ENCODE measurements at regions not wholly inside any gene's neighbourhood (a gene's known extent, or its start where the extent isn't known, plus 50 kb on each side); places are given as distances from the start of the nearest gene placed in this dataset.
"Not testable (repeated sequence)": the region's sequence is repeated elsewhere in the genome, so short reads cannot be mapped to it uniquely, and the experiment has no call there.

- DNase-seq (ENCODE audit: low spot score); H3K27me3 ChIP-seq; H4K20me1 ChIP-seq (ENCODE audit: insufficient read depth, poor library complexity, severe bottlenecking); H3K9me2 ChIP-seq (replicated peaks; ENCODE audit: insufficient read depth); H3K79me2 ChIP-seq; H3K4me3 ChIP-seq; H3K4me2 ChIP-seq; H3K27ac ChIP-seq; H2AFZ ChIP-seq; H3K9me3 ChIP-seq (ENCODE audit: low read depth); H3K36me3 ChIP-seq (replicated peaks; ENCODE audit: insufficient read depth, low read depth): not testable (repeated sequence)
- peaks cover 21% of the 10 kb centered on the region for H3K4me1 ChIP-seq (ENCODE audit: insufficient read depth)
- WGBS (ENCODE audit: low lambda C conversion rate, missing lambda C conversion rate), result 87% methylated on average over 14 of the region's 19 CpGs
Measured at GRCh38 chr16:88230967-88231615, 151.7 kb upstream of the ZNF469 start.

- not testable (repeated sequence) for H2AFZ ChIP-seq; DNase-seq (ENCODE audit: low spot score); H3K79me2 ChIP-seq; H3K4me2 ChIP-seq; H3K36me3 ChIP-seq (replicated peaks; ENCODE audit: insufficient read depth, low read depth); H3K9me3 ChIP-seq (ENCODE audit: low read depth); H3K27me3 ChIP-seq; H3K9me2 ChIP-seq (replicated peaks; ENCODE audit: insufficient read depth); H3K4me3 ChIP-seq; H3K27ac ChIP-seq; H4K20me1 ChIP-seq (ENCODE audit: insufficient read depth, poor library complexity, severe bottlenecking)
- WGBS (ENCODE audit: low lambda C conversion rate, missing lambda C conversion rate), result 97% methylated on average over 13 of the region's 13 CpGs
- H3K4me1 ChIP-seq (ENCODE audit: insufficient read depth), result peaks cover 26% of the 10 kb centered on the region
Measured at GRCh38 chr16:88231839-88232238, 150.9 kb upstream of the ZNF469 start.

GRCh38 chr16:88232401-88233258, 150.1 kb upstream of the ZNF469 start:
- H2AFZ ChIP-seq; H3K36me3 ChIP-seq (replicated peaks; ENCODE audit: insufficient read depth, low read depth); DNase-seq (ENCODE audit: low spot score); H3K27me3 ChIP-seq; H3K9me3 ChIP-seq (ENCODE audit: low read depth); H3K4me2 ChIP-seq; H3K27ac ChIP-seq; H3K9me2 ChIP-seq (replicated peaks; ENCODE audit: insufficient read depth); H3K79me2 ChIP-seq; H4K20me1 ChIP-seq (ENCODE audit: insufficient read depth, poor library complexity, severe bottlenecking); H3K4me3 ChIP-seq: not testable (repeated sequence)
- WGBS (ENCODE audit: low lambda C conversion rate, missing lambda C conversion rate), result 88% methylated on average over 31 of the region's 31 CpGs
- H3K4me1 ChIP-seq (ENCODE audit: insufficient read depth), result peaks cover 26% of the 10 kb centered on the region

- H3K27ac ChIP-seq, result peak overlapping the region; percentile 95
- not testable (repeated sequence) for DNase-seq (ENCODE audit: low spot score); H3K4me3 ChIP-seq; H3K79me2 ChIP-seq; H3K4me2 ChIP-seq; H3K27me3 ChIP-seq; H3K36me3 ChIP-seq (replicated peaks; ENCODE audit: insufficient read depth, low read depth); H4K20me1 ChIP-seq (ENCODE audit: insufficient read depth, poor library complexity, severe bottlenecking); H2AFZ ChIP-seq; H3K9me2 ChIP-seq (replicated peaks; ENCODE audit: insufficient read depth); H3K9me3 ChIP-seq (ENCODE audit: low read depth)
- WGBS (ENCODE audit: low lambda C conversion rate, missing lambda C conversion rate), result 66% methylated on average over 23 of the region's 23 CpGs
- peaks cover 33% of the 10 kb centered on the region for H3K4me1 ChIP-seq (ENCODE audit: insufficient read depth)
Measured at GRCh38 chr16:88233621-88234420, 148.9 kb upstream of the ZNF469 start.

GRCh38 chr16:88234421-88235271, 148.1 kb upstream of the ZNF469 start:
- DNase-seq (ENCODE audit: low spot score), result not testable (repeated sequence)
- 63% methylated on average over 35 of the region's 46 CpGs for WGBS (ENCODE audit: low lambda C conversion rate, missing lambda C conversion rate)
- H3K27ac ChIP-seq, result peak overlapping the region; percentile 95

GRCh38 chr16:88235691-88236090, 147.1 kb upstream of the ZNF469 start:
- not testable (repeated sequence) for H3K4me3 ChIP-seq; H4K20me1 ChIP-seq (ENCODE audit: insufficient read depth, poor library complexity, severe bottlenecking); H3K9me3 ChIP-seq (ENCODE audit: low read depth); H3K36me3 ChIP-seq (replicated peaks; ENCODE audit: insufficient read depth, low read depth); H3K27me3 ChIP-seq; H2AFZ ChIP-seq; H3K9me2 ChIP-seq (replicated peaks; ENCODE audit: insufficient read depth); H3K79me2 ChIP-seq
- 75% methylated on average over 6 of the region's 6 CpGs for WGBS (ENCODE audit: low lambda C conversion rate, missing lambda C conversion rate)
- peak; percentile 67 for DNase-seq (ENCODE audit: low spot score)
- Histone ChIP-seq H3K27ac (peak overlapping the region; percentile 95), H3K4me1 (ENCODE audit: insufficient read depth) (peaks cover 33% of the 10 kb centered on the region), H3K4me2 (peak overlapping the region; percentile 0)

More at GRCh38 chr16:88234421-88235271, 148.1 kb upstream of the ZNF469 start:
- not testable (repeated sequence) for H3K79me2 ChIP-seq; H3K27me3 ChIP-seq; H3K4me3 ChIP-seq; H3K9me3 ChIP-seq (ENCODE audit: low read depth); H3K9me2 ChIP-seq (replicated peaks; ENCODE audit: insufficient read depth); H2AFZ ChIP-seq; H4K20me1 ChIP-seq (ENCODE audit: insufficient read depth, poor library complexity, severe bottlenecking); H3K36me3 ChIP-seq (replicated peaks; ENCODE audit: insufficient read depth, low read depth)
- peak overlapping the region; percentile 0 for H3K4me2 ChIP-seq
- H3K4me1 ChIP-seq (ENCODE audit: insufficient read depth), result peaks cover 33% of the 10 kb centered on the region

- peak overlapping the region; percentile 95 for H3K27ac ChIP-seq
- not testable (repeated sequence) for H3K79me2 ChIP-seq; H3K9me3 ChIP-seq (ENCODE audit: low read depth); H3K9me2 ChIP-seq (replicated peaks; ENCODE audit: insufficient read depth); H3K4me2 ChIP-seq; H2AFZ ChIP-seq; H3K27me3 ChIP-seq; H3K4me3 ChIP-seq; H4K20me1 ChIP-seq (ENCODE audit: insufficient read depth, poor library complexity, severe bottlenecking); H3K36me3 ChIP-seq (replicated peaks; ENCODE audit: insufficient read depth, low read depth)
- WGBS (ENCODE audit: low lambda C conversion rate, missing lambda C conversion rate), result 20% methylated on average over 9 of the region's 9 CpGs
- peaks cover 33% of the 10 kb centered on the region for H3K4me1 ChIP-seq (ENCODE audit: insufficient read depth)
- DNase-seq (ENCODE audit: low spot score), result peak; percentile 65
Measured at GRCh38 chr16:88236229-88236628, 146.5 kb upstream of the ZNF469 start.

- not testable (repeated sequence) for H2AFZ ChIP-seq; H3K36me3 ChIP-seq (replicated peaks; ENCODE audit: insufficient read depth, low read depth); H3K27ac ChIP-seq; H3K9me2 ChIP-seq (replicated peaks; ENCODE audit: insufficient read depth); DNase-seq (ENCODE audit: low spot score); H3K4me2 ChIP-seq; H3K79me2 ChIP-seq; H4K20me1 ChIP-seq (ENCODE audit: insufficient read depth, poor library complexity, severe bottlenecking); H3K9me3 ChIP-seq (ENCODE audit: low read depth); H3K4me3 ChIP-seq; H3K27me3 ChIP-seq
- peaks cover 33% of the 10 kb centered on the region for H3K4me1 ChIP-seq (ENCODE audit: insufficient read depth)
- WGBS (ENCODE audit: low lambda C conversion rate, missing lambda C conversion rate), result no CpG with 5 or more reads among the region's 9 CpGs
Measured at GRCh38 chr16:88237314-88237713, 145.4 kb upstream of the ZNF469 start.

All from hepatocyte (in vitro differentiated cells).